H1 (cell line): ENCODE measurements at regions not wholly inside any gene's neighbourhood (a gene's known extent, or its start where the extent isn't known, plus 50 kb on each side); places are given as distances from the start of the nearest gene placed in this dataset.

Experiments
- BRCA1 ChIP-seq: IDR thresholded peaks from 2 replicates; pipeline ENCODE4 v1.6.1; 2012; ENCODE audit warnings: low read depth, low read length, improper control_type of control experiment
- CREB1 ChIP-seq: IDR thresholded peaks from 2 replicates; pipeline ENCODE4 v1.6.1; 2012; ENCODE audit warnings: inconsistent platforms

DNA sequence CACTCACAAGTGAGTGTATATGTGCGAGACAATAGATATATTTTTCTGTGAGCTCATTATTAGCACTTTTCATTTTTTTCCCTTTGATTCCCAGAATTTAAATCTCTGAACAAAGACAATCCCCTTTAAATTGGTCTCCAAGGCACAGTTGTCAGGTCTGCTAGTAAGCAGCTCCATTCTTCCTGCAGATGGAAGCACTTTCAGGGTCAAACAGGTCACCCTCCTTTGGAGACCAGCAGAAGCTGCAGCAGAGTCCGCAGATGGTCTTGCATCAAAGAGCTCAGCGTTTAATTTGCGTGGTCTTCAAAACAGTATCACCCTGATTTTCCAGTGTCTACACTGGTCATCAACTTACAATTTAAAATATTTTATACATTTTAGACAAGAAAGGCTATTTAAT is 543.8 kb downstream of the ARL4A start (continued):
- TF ChIP-seq CREB1 (no peak), BRCA1 (no peak)
